H1 (cell line): ENCODE measurements at regions not wholly inside any gene's neighbourhood (a gene's known extent, or its start where the extent isn't known, plus 50 kb on each side); places are given as distances from the start of the nearest gene placed in this dataset.

ENCODE experiments used
- ASH2L ChIP-seq: fragments of 200-600, 300-600 bp; sonication (generic); IDR thresholded peaks from one replicate; pipeline ENCODE4 v1.7.1; 2017; ENCODE audit warnings: low read length
- KDM5A ChIP-seq: fragments of 200-600 bp; IDR thresholded peaks from 2 replicates; pipeline ENCODE4 v1.7.1; 2012; ENCODE audit warnings: mild to moderate bottlenecking, low read length, inconsistent platforms, mixed read lengths
- ZNF274 ChIP-seq: IDR thresholded peaks from 2 replicates; pipeline ENCODE4 v1.7.0; 2012; ENCODE audit warnings: low read length, borderline replicate concordance; ENCODE audit errors: extremely low read depth
- TF ChIP-seq, protein P1 (sequence below): fragments of 300-600 bp; sonication (generic); IDR thresholded peaks from 2 replicates; pipeline ENCODE4 v1.7.1; 2012; ENCODE audit warnings: low read length, moderate library complexity, mild to moderate bottlenecking, inconsistent platforms; ENCODE audit not compliant: insufficient replicate concordance
- TF ChIP-seq, protein P2 (sequence below): IDR thresholded peaks from 2 replicates; pipeline ENCODE4 v1.6.1; 2011; ENCODE audit warnings: low read depth, mild to moderate bottlenecking, low read length; ENCODE audit not compliant: insufficient read depth

- no peak for TF ChIP-seq ASH2L
- TF ChIP-seq KDM5A = no peak
- TF ChIP-seq, protein P1, sequence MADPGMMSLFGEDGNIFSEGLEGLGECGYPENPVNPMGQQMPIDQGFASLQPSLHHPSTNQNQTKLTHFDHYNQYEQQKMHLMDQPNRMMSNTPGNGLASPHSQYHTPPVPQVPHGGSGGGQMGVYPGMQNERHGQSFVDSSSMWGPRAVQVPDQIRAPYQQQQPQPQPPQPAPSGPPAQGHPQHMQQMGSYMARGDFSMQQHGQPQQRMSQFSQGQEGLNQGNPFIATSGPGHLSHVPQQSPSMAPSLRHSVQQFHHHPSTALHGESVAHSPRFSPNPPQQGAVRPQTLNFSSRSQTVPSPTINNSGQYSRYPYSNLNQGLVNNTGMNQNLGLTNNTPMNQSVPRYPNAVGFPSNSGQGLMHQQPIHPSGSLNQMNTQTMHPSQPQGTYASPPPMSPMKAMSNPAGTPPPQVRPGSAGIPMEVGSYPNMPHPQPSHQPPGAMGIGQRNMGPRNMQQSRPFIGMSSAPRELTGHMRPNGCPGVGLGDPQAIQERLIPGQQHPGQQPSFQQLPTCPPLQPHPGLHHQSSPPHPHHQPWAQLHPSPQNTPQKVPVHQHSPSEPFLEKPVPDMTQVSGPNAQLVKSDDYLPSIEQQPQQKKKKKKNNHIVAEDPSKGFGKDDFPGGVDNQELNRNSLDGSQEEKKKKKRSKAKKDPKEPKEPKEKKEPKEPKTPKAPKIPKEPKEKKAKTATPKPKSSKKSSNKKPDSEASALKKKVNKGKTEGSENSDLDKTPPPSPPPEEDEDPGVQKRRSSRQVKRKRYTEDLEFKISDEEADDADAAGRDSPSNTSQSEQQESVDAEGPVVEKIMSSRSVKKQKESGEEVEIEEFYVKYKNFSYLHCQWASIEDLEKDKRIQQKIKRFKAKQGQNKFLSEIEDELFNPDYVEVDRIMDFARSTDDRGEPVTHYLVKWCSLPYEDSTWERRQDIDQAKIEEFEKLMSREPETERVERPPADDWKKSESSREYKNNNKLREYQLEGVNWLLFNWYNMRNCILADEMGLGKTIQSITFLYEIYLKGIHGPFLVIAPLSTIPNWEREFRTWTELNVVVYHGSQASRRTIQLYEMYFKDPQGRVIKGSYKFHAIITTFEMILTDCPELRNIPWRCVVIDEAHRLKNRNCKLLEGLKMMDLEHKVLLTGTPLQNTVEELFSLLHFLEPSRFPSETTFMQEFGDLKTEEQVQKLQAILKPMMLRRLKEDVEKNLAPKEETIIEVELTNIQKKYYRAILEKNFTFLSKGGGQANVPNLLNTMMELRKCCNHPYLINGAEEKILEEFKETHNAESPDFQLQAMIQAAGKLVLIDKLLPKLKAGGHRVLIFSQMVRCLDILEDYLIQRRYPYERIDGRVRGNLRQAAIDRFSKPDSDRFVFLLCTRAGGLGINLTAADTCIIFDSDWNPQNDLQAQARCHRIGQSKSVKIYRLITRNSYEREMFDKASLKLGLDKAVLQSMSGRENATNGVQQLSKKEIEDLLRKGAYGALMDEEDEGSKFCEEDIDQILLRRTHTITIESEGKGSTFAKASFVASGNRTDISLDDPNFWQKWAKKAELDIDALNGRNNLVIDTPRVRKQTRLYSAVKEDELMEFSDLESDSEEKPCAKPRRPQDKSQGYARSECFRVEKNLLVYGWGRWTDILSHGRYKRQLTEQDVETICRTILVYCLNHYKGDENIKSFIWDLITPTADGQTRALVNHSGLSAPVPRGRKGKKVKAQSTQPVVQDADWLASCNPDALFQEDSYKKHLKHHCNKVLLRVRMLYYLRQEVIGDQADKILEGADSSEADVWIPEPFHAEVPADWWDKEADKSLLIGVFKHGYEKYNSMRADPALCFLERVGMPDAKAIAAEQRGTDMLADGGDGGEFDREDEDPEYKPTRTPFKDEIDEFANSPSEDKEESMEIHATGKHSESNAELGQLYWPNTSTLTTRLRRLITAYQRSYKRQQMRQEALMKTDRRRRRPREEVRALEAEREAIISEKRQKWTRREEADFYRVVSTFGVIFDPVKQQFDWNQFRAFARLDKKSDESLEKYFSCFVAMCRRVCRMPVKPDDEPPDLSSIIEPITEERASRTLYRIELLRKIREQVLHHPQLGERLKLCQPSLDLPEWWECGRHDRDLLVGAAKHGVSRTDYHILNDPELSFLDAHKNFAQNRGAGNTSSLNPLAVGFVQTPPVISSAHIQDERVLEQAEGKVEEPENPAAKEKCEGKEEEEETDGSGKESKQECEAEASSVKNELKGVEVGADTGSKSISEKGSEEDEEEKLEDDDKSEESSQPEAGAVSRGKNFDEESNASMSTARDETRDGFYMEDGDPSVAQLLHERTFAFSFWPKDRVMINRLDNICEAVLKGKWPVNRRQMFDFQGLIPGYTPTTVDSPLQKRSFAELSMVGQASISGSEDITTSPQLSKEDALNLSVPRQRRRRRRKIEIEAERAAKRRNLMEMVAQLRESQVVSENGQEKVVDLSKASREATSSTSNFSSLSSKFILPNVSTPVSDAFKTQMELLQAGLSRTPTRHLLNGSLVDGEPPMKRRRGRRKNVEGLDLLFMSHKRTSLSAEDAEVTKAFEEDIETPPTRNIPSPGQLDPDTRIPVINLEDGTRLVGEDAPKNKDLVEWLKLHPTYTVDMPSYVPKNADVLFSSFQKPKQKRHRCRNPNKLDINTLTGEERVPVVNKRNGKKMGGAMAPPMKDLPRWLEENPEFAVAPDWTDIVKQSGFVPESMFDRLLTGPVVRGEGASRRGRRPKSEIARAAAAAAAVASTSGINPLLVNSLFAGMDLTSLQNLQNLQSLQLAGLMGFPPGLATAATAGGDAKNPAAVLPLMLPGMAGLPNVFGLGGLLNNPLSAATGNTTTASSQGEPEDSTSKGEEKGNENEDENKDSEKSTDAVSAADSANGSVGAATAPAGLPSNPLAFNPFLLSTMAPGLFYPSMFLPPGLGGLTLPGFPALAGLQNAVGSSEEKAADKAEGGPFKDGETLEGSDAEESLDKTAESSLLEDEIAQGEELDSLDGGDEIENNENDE = no peak
- TF ChIP-seq ZNF274 = no peak
- TF ChIP-seq, protein P2, sequence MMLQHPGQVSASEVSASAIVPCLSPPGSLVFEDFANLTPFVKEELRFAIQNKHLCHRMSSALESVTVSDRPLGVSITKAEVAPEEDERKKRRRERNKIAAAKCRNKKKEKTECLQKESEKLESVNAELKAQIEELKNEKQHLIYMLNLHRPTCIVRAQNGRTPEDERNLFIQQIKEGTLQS = no peak
These were observed 192.7 kb downstream of the SMC2 start (continued) for GRCh38 chr9:104286799-104287198.
